Thyroid gland (tissue), 4 donors: ENCODE measurements at regions not wholly inside any gene's neighbourhood (a gene's known extent, or its start where the extent isn't known, plus 50 kb on each side); places are given as distances from the start of the nearest gene placed in this dataset.

ENCODE experiments used
- DNase-seq, 2 donors: peaks; one replicate each; pipeline ENCODE4 v3.0.0-alpha.2; 2019
- H3K27ac ChIP-seq, 3 donors: fragments of 200-600 bp; sonication (generic); 1 replicate in 2 of 3; 2 replicates in 1 of 3; pipeline ENCODE4 v1.5.1; 2016 to 2019; ENCODE audit warnings: mild to moderate bottlenecking in 1 of 3, moderate library complexity in 1 of 3
- H3K27me3 ChIP-seq: fragments of 200-600 bp; sonication (generic); one replicate; pipeline ENCODE4 v1.5.1; 2019
- H3K36me3 ChIP-seq, 2 donors: fragments of 200-600 bp; sonication (generic); one replicate each; pipeline ENCODE4 v1.5.1; 2016 to 2019
- H3K4me1 ChIP-seq, 2 donors: fragments of 200-600 bp; sonication (generic); one replicate each; pipeline ENCODE4 v1.5.1; 2017 to 2019
- H3K4me3 ChIP-seq, 3 donors: fragments of 200-600 bp; sonication (generic); replicated peaks in 1 of 3; 1 replicate in 2 of 3; 2 replicates in 1 of 3; pipeline ENCODE4 v1.5.1; 2016; ENCODE audit warnings: mild to moderate bottlenecking in 1 of 3
- H3K9me3 ChIP-seq: fragments of 200-600 bp; sonication (generic); one replicate; pipeline ENCODE4 v1.5.1; 2017
- CTCF ChIP-seq, 6 experiments: fragments of 200-600 bp in 3 of 6; fragments of 450-650 bp in 3 of 6; sonication (generic) in 3 of 6; IDR thresholded peaks; one replicate each; pipeline ENCODE4 v1.5.1; 2016 to 2019; ENCODE audit warnings: antibody characterized with exemption in 6 of 6, mild to moderate bottlenecking in 2 of 6, inconsistent platforms in 1 of 6, moderate library complexity in 1 of 6
- POLR2A ChIP-seq, 2 donors: fragments of 450-650 bp; IDR thresholded peaks; one replicate each; pipeline ENCODE4 v1.6.1; 2017; ENCODE audit warnings: antibody characterized with exemption in 2 of 2, mild to moderate bottlenecking in 2 of 2, moderate library complexity in 1 of 2
- WGBS, 2 donors: methylation state at CpG; one replicate each; pipeline ENCODE4 v1.1.5; 2017; 5-methylcytosine and 5-hydroxymethylcytosine counted together
- intact Hi-C: fragments of 100-400 bp; cut with DNase I; formaldehyde crosslinking; loops from one replicate; pipeline ENCODE4 v1.15.1; 2023

- TF ChIP-seq CTCF (IDR thresholded peaks at IDR 0.05) (no peak), POLR2A (IDR thresholded peaks at IDR 0.05) (no peak)
- DNase-seq, result no peak
- Histone ChIP-seq H3K4me1 (no peaks in the 10 kb centered on the region), H3K27me3 (no peaks in the 10 kb centered on the region), H3K36me3 (no peaks in the 10 kb centered on the region), H3K27ac (no peak overlapping the region), H3K4me3 (no peak overlapping the region), H3K9me3 (no peaks in the 10 kb centered on the region)
- 96 to 98% methylated on average over 4 of the region's 4 CpGs for WGBS, 2 donors
- intact Hi-C loops, result no loop called here
Observed at GRCh38 chr11:92738276-92738675, 231.2 kb upstream of the MTNR1B start.

GRCh38 chr11:92739041-92739440 is 230.4 kb upstream of the MTNR1B start:
- no peak for DNase-seq
- Histone ChIP-seq H3K27me3 (no peaks in the 10 kb centered on the region), H3K9me3 (no peaks in the 10 kb centered on the region), H3K27ac (no peak overlapping the region), H3K4me1 (no peaks in the 10 kb centered on the region), H3K36me3 (no peaks in the 10 kb centered on the region), H3K4me3 (no peak overlapping the region)
- intact Hi-C loops, result no loop called here
- TF ChIP-seq POLR2A (IDR thresholded peaks at IDR 0.05) (no peak), CTCF (IDR thresholded peaks at IDR 0.05) (no peak)

- no peaks in the 10 kb centered on the region for H3K9me3 ChIP-seq
- DNase-seq, result no peak
- H3K4me1 ChIP-seq, result no peaks in the 10 kb centered on the region
- H3K36me3 ChIP-seq, result no peaks in the 10 kb centered on the region
- H3K27me3 ChIP-seq, result no peaks in the 10 kb centered on the region
- TF ChIP-seq CTCF (IDR thresholded peaks at IDR 0.05) (no peak), POLR2A (IDR thresholded peaks at IDR 0.05) (no peak)
- 85 to 90% methylated on average over 2 of the region's 2 CpGs for WGBS, 2 donors
- H3K4me3 ChIP-seq, result no peak overlapping the region
- H3K27ac ChIP-seq, result no peak overlapping the region
- intact Hi-C loops, result no loop called here
Observed at GRCh38 chr11:92739491-92739890, 230.0 kb upstream of the MTNR1B start.

GRCh38 chr11:92740276-92740675 is 229.2 kb upstream of the MTNR1B start:
- H3K9me3 ChIP-seq, result no peaks in the 10 kb centered on the region
- intact Hi-C loops, result no loop called here
- WGBS, 2 donors, result 85 to 88% methylated on average over 2 of the region's 2 CpGs
- H3K27ac ChIP-seq, result no peak overlapping the region
- H3K4me3 ChIP-seq, result no peak overlapping the region
- TF ChIP-seq CTCF (IDR thresholded peaks at IDR 0.05) (no peak), POLR2A (IDR thresholded peaks at IDR 0.05) (no peak)
- H3K4me1 ChIP-seq, result no peaks in the 10 kb centered on the region
- no peak for DNase-seq
- H3K36me3 ChIP-seq, result no peaks in the 10 kb centered on the region
- no peaks in the 10 kb centered on the region for H3K27me3 ChIP-seq

- WGBS, 2 donors, result 86 to 93% methylated on average over 4 of the region's 4 CpGs
Observed at GRCh38 chr11:92744929-92745585, 224.4 kb upstream of the MTNR1B start.

More at GRCh38 chr11:92744929-92745585, 224.4 kb upstream of the MTNR1B start:
- intact Hi-C loops, result no loop called here
- DNase-seq, result no peak
- TF ChIP-seq CTCF (IDR thresholded peaks at IDR 0.05), result no peak
- TF ChIP-seq POLR2A (IDR thresholded peaks at IDR 0.05), result no peak
- H3K4me1 ChIP-seq, result no peaks in the 10 kb centered on the region
- H3K36me3 ChIP-seq, result no peaks in the 10 kb centered on the region
- H3K27me3 ChIP-seq, result no peaks in the 10 kb centered on the region
- H3K9me3 ChIP-seq, result no peaks in the 10 kb centered on the region
- no peak overlapping the region for H3K4me3 ChIP-seq
- no peak overlapping the region for H3K27ac ChIP-seq
